OCI-LY7 (cell line): ENCODE measurements at regions not wholly inside any gene's neighbourhood (a gene's known extent, or its start where the extent isn't known, plus 50 kb on each side); places are given as distances from the start of the nearest gene placed in this dataset.

Source experiments
- BruUV-seq: library from RNA; stranded (reverse); fragments of 400-500 nt; replicated peaks from 2 replicates; lab custom pipeline; 2021; lab: Mats Ljungman, UMichigan
- CTCF ChIA-PET: fragments of 300-600 bp; sonication (Branson Sonifier 250); formaldehyde crosslinking; loops from one replicate; lab custom pipeline; 2022; ENCODE audit warnings: antibody characterized with exemption; ENCODE audit not compliant: unreplicated experiment; lab: Charles Lee
- POLR2A ChIA-PET: fragments of 300-600 bp; sonication (Branson Sonifier 250); formaldehyde crosslinking; loops from one replicate; lab custom pipeline; 2022; ENCODE audit warnings: antibody characterized with exemption; lab: Charles Lee
- DNase-seq: peaks from one replicate; pipeline ENCODE4 v3.0.0-alpha.2; 2015; ENCODE audit warnings: low spot score
- H2AFZ ChIP-seq: fragments of 200-600 bp; sonication (generic), shearing (Covaris generic); 2 replicates; pipeline ENCODE4 v1.6.1; 2014; ENCODE audit warnings: mild to moderate bottlenecking, antibody characterized with exemption, low read length, moderate library complexity
- H3K27ac ChIP-seq: fragments of 200-600 bp; sonication (generic); 2 replicates; pipeline ENCODE4 v1.5.1; 2014; ENCODE audit warnings: mixed run types, low read depth, mild to moderate bottlenecking, moderate library complexity, low read length, inconsistent platforms; ENCODE audit not compliant: poor library complexity, severe bottlenecking
- H3K36me3 ChIP-seq: fragments of 200-600 bp; sonication (generic); 2 replicates; pipeline ENCODE4 v1.6.1; 2014; ENCODE audit warnings: mild to moderate bottlenecking, antibody characterized with exemption, low read length, moderate library complexity, mixed read lengths; ENCODE audit not compliant: insufficient read depth
- H3K4me1 ChIP-seq: fragments of 200-600 bp; sonication (generic); 2 replicates; pipeline ENCODE4 v1.5.1; 2014; ENCODE audit warnings: mild to moderate bottlenecking, low read length; ENCODE audit not compliant: insufficient read depth, poor library complexity, severe bottlenecking
- H3K4me2 ChIP-seq: fragments of 200-600 bp; sonication (generic); 2 replicates; pipeline ENCODE4 v1.6.1; 2014; ENCODE audit warnings: mild to moderate bottlenecking, low read length
- H3K4me3 ChIP-seq: fragments of 200-600 bp; sonication (generic); 2 replicates; pipeline ENCODE4 v1.5.1; 2014; ENCODE audit warnings: mild to moderate bottlenecking, low read depth, low read length; ENCODE audit not compliant: poor library complexity, severe bottlenecking
- H3K79me2 ChIP-seq: fragments of 200-600 bp; sonication (generic); 2 replicates; pipeline ENCODE4 v1.6.1; 2016; ENCODE audit warnings: low read depth, mild to moderate bottlenecking, low read length, moderate library complexity, mixed read lengths; ENCODE audit not compliant: insufficient read depth
- H3K9me2 ChIP-seq: fragments of 200-600 bp; sonication (generic); 2 replicates; pipeline ENCODE4 v1.6.1; 2016; ENCODE audit warnings: mild to moderate bottlenecking, low read length, mixed read lengths; ENCODE audit not compliant: insufficient read depth
- H3K9me3 ChIP-seq: fragments of 200-600 bp; sonication (generic); 2 replicates; pipeline ENCODE4 v1.6.1; 2014; ENCODE audit warnings: mild to moderate bottlenecking, mixed run types, low read length, mixed read lengths
- H4K20me1 ChIP-seq: fragments of 200-600 bp; sonication (generic); 2 replicates; pipeline ENCODE4 v1.6.1; 2014; ENCODE audit warnings: mild to moderate bottlenecking, antibody characterized with exemption, low read length, moderate library complexity, mixed read lengths; ENCODE audit not compliant: insufficient read depth
- CTCF ChIP-seq: fragments of 200-600 bp; sonication (generic); conservative IDR thresholded peaks from 2 replicates; pipeline ENCODE4 v1.5.1; 2014; ENCODE audit warnings: mild to moderate bottlenecking, antibody characterized with exemption, low read length, moderate library complexity, mixed read lengths
- EZH2phosphoT487 ChIP-seq: fragments of 200-600 bp; sonication (generic); IDR thresholded peaks from 2 replicates; pipeline ENCODE4 v1.6.1; 2018; ENCODE audit warnings: low read depth, borderline replicate concordance, mild to moderate bottlenecking, mixed run types, antibody characterized with exemption, low read length, moderate library complexity, mixed read lengths
- intact Hi-C: fragments of 100-400 bp; cut with micrococcal nuclease; formaldehyde crosslinking; loops from one replicate; pipeline ENCODE4 v1.10.0; 2022; ENCODE audit not compliant: unreplicated experiment

DNA sequence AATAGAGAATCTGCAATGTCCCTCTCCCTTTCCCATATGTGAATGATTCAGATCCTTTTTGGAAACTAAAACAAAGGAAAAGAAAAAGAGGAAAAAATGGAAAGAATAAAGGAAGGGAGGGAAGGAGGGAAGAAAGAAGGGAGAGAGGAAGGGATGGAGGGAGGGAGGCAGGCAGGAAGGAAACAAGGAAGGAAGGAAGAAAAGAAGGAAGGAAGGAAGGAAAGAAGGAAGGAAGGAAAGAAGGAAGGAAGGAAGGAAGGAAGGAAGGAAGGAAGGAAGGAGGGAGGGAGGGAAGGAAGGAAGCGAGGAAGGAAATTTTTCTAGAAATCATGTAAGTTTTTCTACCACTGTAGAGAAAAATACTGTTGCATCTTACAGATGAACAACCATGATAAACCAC is 215.0 kb upstream of the CBLB start:
- Histone ChIP-seq H4K20me1 (no peaks in the 10 kb centered on the region), H3K27ac (no peak overlapping the region), H3K36me3 (no peaks in the 10 kb centered on the region), H3K9me2 (no peaks in the 10 kb centered on the region), H3K4me2 (no peak overlapping the region), H3K9me3 (no peaks in the 10 kb centered on the region), H3K4me1 (no peaks in the 10 kb centered on the region), H3K79me2 (no peaks in the 10 kb centered on the region), H3K4me3 (no peak overlapping the region), H2AFZ (no peak overlapping the region)
- TF ChIP-seq CTCF = no peak
- no peak for TF ChIP-seq EZH2phosphoT487
- CTCF ChIA-PET = no interaction called here
- intact Hi-C loops = no loop called here
- no TSS peak for BruUV-seq
- POLR2A ChIA-PET = no interaction called here
- no peak for DNase-seq

GRCh38 chr3:106086038-106086437 is 217.2 kb upstream of the CBLB start:
- no peak for TF ChIP-seq CTCF
- TF ChIP-seq EZH2phosphoT487 = no peak
- Histone ChIP-seq H2AFZ (no peak overlapping the region), H3K9me2 (no peaks in the 10 kb centered on the region), H3K9me3 (no peaks in the 10 kb centered on the region), H3K79me2 (no peaks in the 10 kb centered on the region), H3K36me3 (no peaks in the 10 kb centered on the region), H3K4me2 (no peak overlapping the region), H3K4me1 (no peaks in the 10 kb centered on the region), H4K20me1 (no peaks in the 10 kb centered on the region), H3K4me3 (no peak overlapping the region), H3K27ac (no peak overlapping the region)
- no TSS peak for BruUV-seq
- intact Hi-C loops = no loop called here
- ChIA-PET POLR2A (no interaction called here), CTCF (no interaction called here)
- DNase-seq = no peak

DNA sequence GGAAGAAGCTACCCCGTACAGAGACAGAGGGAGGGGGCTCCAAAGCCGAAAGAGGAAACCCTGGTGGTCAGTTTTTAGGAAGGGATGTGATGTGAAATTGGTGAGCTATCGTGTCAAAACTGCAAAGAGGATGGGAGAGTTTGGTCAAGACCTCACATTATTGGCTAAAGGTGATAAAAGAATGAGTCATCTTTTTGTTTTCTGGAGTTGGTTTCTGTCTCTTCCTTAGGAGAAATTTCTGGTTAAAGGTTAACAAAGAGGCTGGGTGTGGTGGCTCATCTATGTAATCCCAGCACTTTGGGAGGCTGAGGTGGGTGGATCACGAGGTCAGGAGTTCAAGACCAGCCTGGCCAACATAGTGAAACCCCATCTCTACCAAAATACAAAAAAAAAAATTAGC is 217.8 kb upstream of the CBLB start:
- Histone ChIP-seq H4K20me1 (no peaks in the 10 kb centered on the region), H3K4me2 (no peak overlapping the region), H3K27ac (no peak overlapping the region), H3K9me3 (no peaks in the 10 kb centered on the region), H3K4me3 (no peak overlapping the region), H2AFZ (no peak overlapping the region), H3K9me2 (no peaks in the 10 kb centered on the region), H3K36me3 (no peaks in the 10 kb centered on the region), H3K4me1 (no peaks in the 10 kb centered on the region), H3K79me2 (no peaks in the 10 kb centered on the region)
- intact Hi-C loops = no loop called here
- BruUV-seq = no TSS peak
- TF ChIP-seq CTCF (no peak), EZH2phosphoT487 (no peak)
- DNase-seq = no peak
- ChIA-PET CTCF (no interaction called here), POLR2A (no interaction called here)
